Epithelial cell of esophagus (primary cell): ENCODE measurements at regions not wholly inside any gene's neighbourhood (a gene's known extent, or its start where the extent isn't known, plus 50 kb on each side); places are given as distances from the start of the nearest gene placed in this dataset.

Source experiments
- DNase-seq: peaks from one replicate; pipeline ENCODE4 v3.0.0; 2010; ENCODE audit warnings: low read depth
- H3K4me3 ChIP-seq: 2 replicates; pipeline ENCODE4 v1.5.1; 2011; ENCODE audit warnings: mild to moderate bottlenecking, low read length, control low read depth
- TF ChIP-seq, protein P1 (sequence below): IDR thresholded peaks from 2 replicates; pipeline ENCODE4 v1.5.1; 2011; ENCODE audit warnings: low read depth, mild to moderate bottlenecking, low read length, control low read depth, inconsistent platforms; ENCODE audit not compliant: insufficient read depth; ENCODE audit errors: missing control alignments

DNA sequence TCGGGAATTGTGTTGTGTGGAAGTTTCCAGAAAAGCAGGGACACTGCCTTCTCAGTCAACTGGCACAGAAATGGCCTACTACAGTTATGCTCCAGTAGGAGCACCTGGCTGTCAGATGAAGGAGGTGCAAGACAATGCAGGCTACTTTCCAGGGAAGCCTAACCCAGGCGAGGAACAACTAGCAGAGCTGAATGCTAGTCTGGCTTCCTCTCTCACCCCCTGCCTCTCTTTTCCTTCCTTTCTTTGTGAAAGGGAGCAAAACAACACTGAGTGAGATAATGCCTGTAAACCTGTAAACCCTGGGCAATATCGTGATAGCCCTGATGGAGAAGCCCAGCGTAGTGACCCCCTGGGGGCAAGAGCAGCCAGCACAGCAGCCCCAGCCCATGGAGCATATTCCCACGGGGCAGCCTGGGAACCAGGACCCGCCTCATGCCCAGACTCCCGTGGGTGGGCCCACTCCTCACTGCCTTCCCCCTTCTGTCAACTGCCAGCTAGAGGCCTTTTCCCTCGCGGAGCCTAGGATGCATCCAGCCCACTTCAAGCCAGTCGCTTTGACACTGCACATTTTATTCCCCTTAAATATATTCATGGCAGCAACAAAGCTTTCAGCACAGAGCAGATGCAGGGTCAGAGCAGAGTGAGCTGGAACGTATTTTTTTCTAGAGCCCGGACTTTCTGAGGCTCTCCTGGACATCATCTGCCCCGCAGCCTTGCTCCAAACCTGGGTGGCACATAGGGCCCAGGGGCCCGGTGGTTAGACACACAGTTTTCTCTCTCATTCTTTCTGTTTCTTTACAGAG is 77.0 kb downstream of the PDCL3 start:
- TF ChIP-seq, protein P1, sequence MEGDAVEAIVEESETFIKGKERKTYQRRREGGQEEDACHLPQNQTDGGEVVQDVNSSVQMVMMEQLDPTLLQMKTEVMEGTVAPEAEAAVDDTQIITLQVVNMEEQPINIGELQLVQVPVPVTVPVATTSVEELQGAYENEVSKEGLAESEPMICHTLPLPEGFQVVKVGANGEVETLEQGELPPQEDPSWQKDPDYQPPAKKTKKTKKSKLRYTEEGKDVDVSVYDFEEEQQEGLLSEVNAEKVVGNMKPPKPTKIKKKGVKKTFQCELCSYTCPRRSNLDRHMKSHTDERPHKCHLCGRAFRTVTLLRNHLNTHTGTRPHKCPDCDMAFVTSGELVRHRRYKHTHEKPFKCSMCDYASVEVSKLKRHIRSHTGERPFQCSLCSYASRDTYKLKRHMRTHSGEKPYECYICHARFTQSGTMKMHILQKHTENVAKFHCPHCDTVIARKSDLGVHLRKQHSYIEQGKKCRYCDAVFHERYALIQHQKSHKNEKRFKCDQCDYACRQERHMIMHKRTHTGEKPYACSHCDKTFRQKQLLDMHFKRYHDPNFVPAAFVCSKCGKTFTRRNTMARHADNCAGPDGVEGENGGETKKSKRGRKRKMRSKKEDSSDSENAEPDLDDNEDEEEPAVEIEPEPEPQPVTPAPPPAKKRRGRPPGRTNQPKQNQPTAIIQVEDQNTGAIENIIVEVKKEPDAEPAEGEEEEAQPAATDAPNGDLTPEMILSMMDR, result no peak
- DNase-seq, result no peak
- no peak overlapping the region for H3K4me3 ChIP-seq

DNA sequence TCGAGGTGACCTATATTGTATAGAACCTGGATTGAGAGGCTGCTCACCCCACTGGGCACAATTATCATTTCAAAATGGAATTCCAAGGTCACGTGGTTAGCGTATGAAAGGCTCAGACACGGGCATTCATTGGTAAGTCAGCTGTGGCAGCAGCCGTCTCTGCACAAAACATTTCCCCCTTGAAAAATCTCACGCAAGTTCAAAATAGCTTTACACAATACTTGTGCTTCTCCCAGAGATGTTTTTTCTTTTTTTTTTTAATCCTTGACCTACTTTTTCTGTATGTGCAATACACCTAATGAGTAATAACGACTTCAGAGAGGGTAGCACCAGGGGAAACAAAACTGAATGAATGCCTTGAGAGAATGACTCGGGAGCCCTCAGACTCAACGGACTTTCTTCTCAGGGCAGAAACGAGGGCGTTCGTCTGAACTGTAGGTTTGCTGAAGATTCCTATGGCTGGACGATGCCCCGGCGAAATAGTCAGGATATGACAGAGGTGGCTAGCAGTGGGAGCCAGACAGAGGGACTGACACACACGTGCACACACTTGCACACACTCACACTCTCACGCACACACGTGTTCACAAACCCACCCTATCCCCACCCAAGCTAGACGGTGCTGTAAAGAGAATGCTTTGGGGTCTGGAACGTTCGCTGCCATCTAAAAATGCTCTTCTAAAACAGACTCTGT is 77.8 kb downstream of the PDCL3 start:
- no peak for DNase-seq
- H3K4me3 ChIP-seq, result no peak overlapping the region
- TF ChIP-seq, protein P1, result no peak

DNA sequence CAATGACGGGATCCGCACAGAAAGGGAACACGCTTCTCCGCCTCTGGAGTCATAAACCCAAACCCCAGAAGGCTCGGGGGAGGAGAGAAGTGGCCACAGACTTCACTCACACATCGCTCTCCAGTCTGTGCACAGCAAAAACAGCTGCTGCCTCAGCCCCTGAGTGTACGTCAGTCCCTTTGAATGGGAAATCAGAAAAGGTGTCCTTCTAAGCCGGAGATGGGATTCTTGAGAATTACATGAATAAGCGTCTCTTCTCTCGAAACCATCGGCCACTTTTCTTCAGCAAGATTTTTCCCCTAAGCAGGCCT is 78.3 kb downstream of the PDCL3 start:
- no peak overlapping the region for H3K4me3 ChIP-seq
- TF ChIP-seq, protein P1, result no peak
- DNase-seq, result no peak

DNA sequence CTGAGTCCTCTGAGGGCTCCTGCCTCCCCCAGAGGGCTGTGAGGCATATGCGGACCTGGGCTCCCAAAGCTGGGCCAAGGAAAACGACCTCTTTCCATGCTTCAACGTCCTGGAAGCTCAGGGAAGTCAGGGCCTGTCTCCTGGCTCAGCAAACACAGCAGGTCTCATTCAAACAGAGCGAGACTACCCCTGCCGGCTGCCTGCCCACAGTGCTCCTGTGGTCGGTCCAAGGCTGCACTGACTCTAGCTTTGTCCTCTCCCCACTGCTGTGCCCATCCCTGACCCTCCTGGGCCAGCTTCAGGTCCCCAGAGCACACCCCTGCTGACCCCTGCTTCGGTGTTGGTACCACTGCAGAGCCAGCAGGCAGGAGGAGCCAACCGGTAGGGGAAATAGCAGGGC is 79.6 kb downstream of the PDCL3 start:
- no peak overlapping the region for H3K4me3 ChIP-seq
- no peak for DNase-seq
- TF ChIP-seq, protein P1, result no peak

DNA sequence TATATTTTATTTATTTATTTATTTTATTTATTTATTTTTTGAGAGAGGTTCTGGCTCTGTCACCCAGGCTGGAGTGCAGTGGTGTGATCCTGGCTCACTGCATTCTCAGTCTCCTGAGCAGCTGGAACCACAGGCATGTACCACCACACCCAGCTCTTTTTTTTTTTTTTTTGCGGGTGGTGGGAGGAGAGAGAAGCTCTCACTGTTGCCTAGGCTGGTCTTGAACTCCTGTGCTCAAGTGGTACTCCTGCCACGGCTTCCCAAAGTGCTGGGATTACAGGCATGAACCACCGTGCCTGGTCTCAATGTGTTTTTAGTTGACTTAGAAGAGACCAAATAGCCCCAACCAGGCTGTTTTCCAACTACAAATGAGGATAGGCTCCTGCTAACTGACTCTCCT is 80.7 kb downstream of the PDCL3 start:
- H3K4me3 ChIP-seq, result no peak overlapping the region
- no peak for DNase-seq
- TF ChIP-seq, protein P1, result no peak

DNA sequence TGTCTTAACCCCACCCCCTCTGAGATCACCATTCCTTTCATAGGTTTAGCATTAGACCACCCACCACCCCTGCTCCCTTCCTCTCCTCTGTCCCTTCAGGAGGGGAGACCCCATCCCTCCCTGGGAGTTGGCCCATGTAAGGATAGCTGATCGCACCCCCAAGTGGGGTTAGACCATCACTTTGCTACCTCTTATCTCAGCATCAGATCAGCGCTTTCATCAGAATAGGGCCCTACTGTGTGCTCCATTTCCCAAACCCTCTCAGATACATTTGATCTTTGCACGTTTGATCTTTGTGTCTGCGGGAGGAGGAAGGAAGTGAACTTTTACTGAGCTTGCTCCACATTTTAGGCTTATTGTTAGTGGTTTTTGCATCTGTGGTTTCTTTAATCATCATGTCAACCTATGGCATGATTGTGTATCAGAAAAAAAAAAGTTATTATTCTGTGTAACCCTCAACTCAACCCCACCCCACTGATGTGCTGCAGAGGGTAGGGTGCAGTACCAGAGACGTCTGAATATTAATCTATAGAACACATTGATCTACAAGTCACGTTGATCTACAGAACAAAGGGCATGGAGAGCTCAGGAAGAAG is 81.2 kb downstream of the PDCL3 start:
- no peak for DNase-seq
- TF ChIP-seq, protein P1, result no peak
- H3K4me3 ChIP-seq, result no peak overlapping the region
